ENCODE measurements at regions not wholly inside any gene's neighbourhood (a gene's known extent, or its start where the extent isn't known, plus 50 kb on each side); places are given as distances from the start of the nearest gene placed in this dataset.

DNA sequence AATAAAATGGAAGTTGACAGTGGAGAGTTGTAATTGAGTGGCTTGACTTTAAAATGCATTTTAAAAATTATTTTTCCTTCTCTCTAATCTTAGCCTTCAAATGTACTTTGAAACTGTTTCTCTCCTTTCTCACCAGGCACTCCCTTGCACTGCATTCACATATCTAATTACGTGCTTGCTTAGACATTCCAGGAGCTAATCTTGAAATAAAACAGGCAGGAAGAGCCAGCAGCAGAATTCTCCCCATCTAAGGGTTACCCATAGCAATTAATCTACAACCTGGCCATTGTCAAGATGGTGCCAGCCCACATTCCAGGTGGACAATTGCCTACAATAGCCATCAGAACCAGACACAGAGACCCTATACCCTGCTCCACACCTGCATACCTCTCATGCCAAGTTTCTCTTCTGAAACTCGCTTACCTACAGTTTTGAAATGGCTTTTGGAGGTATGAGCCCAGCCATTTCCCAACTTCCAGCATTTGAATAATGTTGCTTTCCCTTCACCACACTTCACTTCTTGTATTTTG, 167.6 kb upstream of the GJE1 start:
- DNase-seq, result no peak
- H3K36me3 Mint-ChIP-seq (ENCODE audit: unreplicated experiment), result no peaks in the 10 kb centered on the region
- H3K4me3 Mint-ChIP-seq (ENCODE audit: unreplicated experiment), result no peak overlapping the region
- no peak overlapping the region for H3K27ac Mint-ChIP-seq (ENCODE audit: unreplicated experiment)
- no peaks in the 10 kb centered on the region for H3K27me3 Mint-ChIP-seq (ENCODE audit: unreplicated experiment)
- H3K4me1 Mint-ChIP-seq (ENCODE audit: low read depth, unreplicated experiment), result no peaks in the 10 kb centered on the region
- H3K9me3 Mint-ChIP-seq (ENCODE audit: unreplicated experiment), result peaks cover 2% of the 10 kb centered on the region
- TF ChIP-seq, protein P1, sequence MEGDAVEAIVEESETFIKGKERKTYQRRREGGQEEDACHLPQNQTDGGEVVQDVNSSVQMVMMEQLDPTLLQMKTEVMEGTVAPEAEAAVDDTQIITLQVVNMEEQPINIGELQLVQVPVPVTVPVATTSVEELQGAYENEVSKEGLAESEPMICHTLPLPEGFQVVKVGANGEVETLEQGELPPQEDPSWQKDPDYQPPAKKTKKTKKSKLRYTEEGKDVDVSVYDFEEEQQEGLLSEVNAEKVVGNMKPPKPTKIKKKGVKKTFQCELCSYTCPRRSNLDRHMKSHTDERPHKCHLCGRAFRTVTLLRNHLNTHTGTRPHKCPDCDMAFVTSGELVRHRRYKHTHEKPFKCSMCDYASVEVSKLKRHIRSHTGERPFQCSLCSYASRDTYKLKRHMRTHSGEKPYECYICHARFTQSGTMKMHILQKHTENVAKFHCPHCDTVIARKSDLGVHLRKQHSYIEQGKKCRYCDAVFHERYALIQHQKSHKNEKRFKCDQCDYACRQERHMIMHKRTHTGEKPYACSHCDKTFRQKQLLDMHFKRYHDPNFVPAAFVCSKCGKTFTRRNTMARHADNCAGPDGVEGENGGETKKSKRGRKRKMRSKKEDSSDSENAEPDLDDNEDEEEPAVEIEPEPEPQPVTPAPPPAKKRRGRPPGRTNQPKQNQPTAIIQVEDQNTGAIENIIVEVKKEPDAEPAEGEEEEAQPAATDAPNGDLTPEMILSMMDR (IDR thresholded peaks at IDR 0.05; ENCODE audit: partially characterized antibody, unreplicated experiment), result no peak

DNA sequence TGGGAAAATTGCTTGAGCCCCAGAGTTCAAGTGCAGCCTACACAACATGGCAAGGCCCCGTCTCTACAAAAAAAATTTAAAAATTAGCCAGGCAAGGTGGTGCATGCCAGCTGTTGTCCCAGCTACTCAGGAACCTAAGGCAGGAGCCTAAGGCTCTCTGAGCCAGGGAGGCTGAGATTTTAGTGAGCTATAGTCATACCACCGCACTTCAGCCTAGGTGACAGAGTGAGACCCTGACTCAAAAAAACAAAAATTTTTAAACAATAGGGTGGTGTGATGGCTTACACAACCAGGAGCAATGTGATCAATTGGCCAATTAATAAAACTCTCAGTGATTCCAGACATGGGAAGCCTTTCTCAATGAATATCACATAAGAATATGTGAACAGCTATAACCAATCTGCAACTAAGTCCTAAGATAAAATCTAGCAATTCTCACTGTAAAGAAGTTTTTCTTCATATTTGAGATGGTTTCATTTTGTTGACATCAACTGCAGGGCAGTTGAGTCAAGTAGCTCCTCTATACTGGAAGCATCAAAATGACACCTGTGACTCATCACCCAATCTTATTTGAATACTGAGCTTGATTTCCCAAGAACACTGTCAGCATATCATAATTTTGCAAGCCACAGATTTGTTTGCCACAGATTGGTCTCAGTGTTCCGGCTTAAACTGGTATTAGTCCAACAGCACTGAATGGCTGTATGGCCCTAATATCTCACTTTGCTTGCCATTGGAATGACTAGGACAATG, 169.0 kb upstream of the GJE1 start:
- no peaks in the 10 kb centered on the region for H3K27me3 Mint-ChIP-seq (ENCODE audit: unreplicated experiment)
- no peak overlapping the region for H3K27ac Mint-ChIP-seq (ENCODE audit: unreplicated experiment)
- no peak overlapping the region for H3K4me3 Mint-ChIP-seq (ENCODE audit: unreplicated experiment)
- H3K9me3 Mint-ChIP-seq (ENCODE audit: unreplicated experiment), result no peaks in the 10 kb centered on the region
- H3K4me1 Mint-ChIP-seq (ENCODE audit: low read depth, unreplicated experiment), result peaks cover 3% of the 10 kb centered on the region
- TF ChIP-seq, protein P1 (IDR thresholded peaks at IDR 0.05; ENCODE audit: partially characterized antibody, unreplicated experiment), result no peak
- H3K36me3 Mint-ChIP-seq (ENCODE audit: unreplicated experiment), result no peaks in the 10 kb centered on the region
- no peak for DNase-seq

DNA sequence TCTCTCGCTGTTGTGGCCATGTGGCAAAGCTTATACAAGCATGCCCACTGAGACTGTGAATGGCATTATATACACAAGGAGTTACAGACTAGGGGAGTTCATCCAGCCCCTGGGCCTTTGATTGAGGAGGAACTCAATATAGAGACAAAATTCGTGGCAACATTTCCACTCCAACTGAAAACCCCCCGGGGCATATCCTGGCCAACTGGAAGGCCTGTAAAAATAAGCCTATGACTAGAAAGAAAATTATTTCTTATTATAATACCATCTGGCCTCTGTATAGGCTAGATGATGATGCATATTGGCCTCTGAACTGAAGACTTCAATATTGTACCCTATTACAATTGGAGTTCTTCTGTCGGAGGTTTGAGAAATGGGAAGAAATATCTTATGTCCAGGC, 175.5 kb upstream of the GJE1 start:
- Mint-ChIP-seq H3K9me3 (ENCODE audit: unreplicated experiment) (peaks cover 14% of the 10 kb centered on the region), H3K27me3 (ENCODE audit: unreplicated experiment) (peaks cover 2% of the 10 kb centered on the region), H3K4me1 (ENCODE audit: low read depth, unreplicated experiment) (peaks cover 5% of the 10 kb centered on the region), H3K4me3 (ENCODE audit: unreplicated experiment) (no peak overlapping the region), H3K27ac (ENCODE audit: unreplicated experiment) (no peak overlapping the region), H3K36me3 (ENCODE audit: unreplicated experiment) (peaks cover 4% of the 10 kb centered on the region)
- DNase-seq, result no peak
- TF ChIP-seq, protein P1 (IDR thresholded peaks at IDR 0.05; ENCODE audit: partially characterized antibody, unreplicated experiment), result no peak

DNA sequence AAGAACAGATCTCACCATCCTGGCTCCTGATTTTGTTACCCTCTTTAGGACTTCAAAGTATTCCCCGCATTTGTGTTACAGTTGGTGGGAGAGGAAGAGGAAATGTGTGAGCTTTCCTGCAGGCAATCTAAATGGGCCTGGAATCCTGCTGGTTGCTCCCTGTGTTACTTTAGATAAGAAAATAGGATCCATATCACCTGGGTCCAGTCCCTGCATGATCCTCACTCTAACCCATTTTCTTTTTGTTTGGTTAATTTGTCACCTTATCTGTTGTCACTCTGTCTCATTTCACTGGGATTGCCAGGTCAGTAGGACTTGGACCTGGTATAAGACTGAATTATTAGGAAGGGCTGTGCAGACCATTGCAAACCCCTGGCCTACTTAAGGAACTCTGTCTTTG, 175.9 kb upstream of the GJE1 start:
- H3K27me3 Mint-ChIP-seq (ENCODE audit: unreplicated experiment), result peaks cover 2% of the 10 kb centered on the region
- DNase-seq, result no peak
- H3K36me3 Mint-ChIP-seq (ENCODE audit: unreplicated experiment), result peaks cover 9% of the 10 kb centered on the region
- no peak overlapping the region for H3K27ac Mint-ChIP-seq (ENCODE audit: unreplicated experiment)
- H3K9me3 Mint-ChIP-seq (ENCODE audit: unreplicated experiment), result peaks cover 15% of the 10 kb centered on the region
- peaks cover 5% of the 10 kb centered on the region for H3K4me1 Mint-ChIP-seq (ENCODE audit: low read depth, unreplicated experiment)
- no peak overlapping the region for H3K4me3 Mint-ChIP-seq (ENCODE audit: unreplicated experiment)
- TF ChIP-seq, protein P1 (IDR thresholded peaks at IDR 0.05; ENCODE audit: partially characterized antibody, unreplicated experiment), result no peak

DNA sequence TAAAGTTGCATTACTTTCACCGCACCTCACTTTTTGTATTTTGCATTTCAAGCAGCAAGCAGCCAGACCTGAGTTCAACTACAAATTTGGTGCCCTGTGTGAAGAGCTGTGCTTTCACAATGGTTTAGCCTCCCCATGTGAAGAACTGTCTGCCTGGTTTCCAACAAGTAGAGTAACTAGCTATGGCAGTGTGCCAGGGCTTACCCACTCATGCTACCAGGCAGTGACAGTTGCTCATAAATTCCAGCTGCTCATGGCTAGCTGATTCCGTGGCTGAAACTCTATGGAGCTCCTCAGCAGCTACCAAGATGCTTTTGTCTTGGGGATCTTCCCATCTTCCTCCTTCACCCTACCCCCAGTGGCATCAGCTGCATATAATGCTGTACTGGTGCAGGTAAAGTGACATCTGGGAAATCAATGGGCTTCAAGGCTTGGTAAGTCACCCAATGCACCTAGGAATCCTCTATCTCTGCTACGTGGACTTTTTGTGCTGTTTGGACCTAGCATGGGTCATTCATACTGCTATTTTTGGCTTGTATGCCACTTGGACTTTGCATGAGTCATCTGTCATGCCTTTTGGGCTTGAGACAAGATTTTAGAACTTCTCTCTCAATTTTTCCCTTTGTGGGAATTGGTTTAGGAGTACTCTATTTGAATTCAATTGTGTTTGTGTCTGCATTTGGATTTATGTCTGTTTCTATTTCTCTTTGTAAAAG, 176.5 kb upstream of the GJE1 start:
- H3K4me1 Mint-ChIP-seq (ENCODE audit: low read depth, unreplicated experiment), result peaks cover 5% of the 10 kb centered on the region
- H3K27ac Mint-ChIP-seq (ENCODE audit: unreplicated experiment), result no peak overlapping the region
- peaks cover 17% of the 10 kb centered on the region for H3K9me3 Mint-ChIP-seq (ENCODE audit: unreplicated experiment)
- TF ChIP-seq, protein P1 (IDR thresholded peaks at IDR 0.05; ENCODE audit: partially characterized antibody, unreplicated experiment), result no peak
- DNase-seq, result no peak
- no peak overlapping the region for H3K4me3 Mint-ChIP-seq (ENCODE audit: unreplicated experiment)
- peaks cover 2% of the 10 kb centered on the region for H3K27me3 Mint-ChIP-seq (ENCODE audit: unreplicated experiment)
- peaks cover 13% of the 10 kb centered on the region for H3K36me3 Mint-ChIP-seq (ENCODE audit: unreplicated experiment)

Data from glutamatergic neuron (in vitro differentiated cells).